Choroid plexus epithelial cell (primary cell): ENCODE measurements at regions not wholly inside any gene's neighbourhood (a gene's known extent, or its start where the extent isn't known, plus 50 kb on each side); places are given as distances from the start of the nearest gene placed in this dataset.

Experiments
- DNase-seq: peaks from one replicate; pipeline ENCODE4 v3.0.0-alpha.2; 2010; ENCODE audit warnings: low read depth
- H3K4me3 ChIP-seq: 2 replicates; pipeline ENCODE4 v1.5.1; 2011; ENCODE audit warnings: low read depth, mild to moderate bottlenecking, control low read depth, low read length, moderate library complexity
- CTCF ChIP-seq: conservative IDR thresholded peaks from 2 replicates; pipeline ENCODE4 v1.5.1; 2011; ENCODE audit warnings: low read depth, mild to moderate bottlenecking, control low read depth, inconsistent platforms, low read length, moderate library complexity

- no peak for DNase-seq
These were observed 340.1 kb upstream of the NR3C2 start for GRCh38 chr4:148782284-148782683.

GRCh38 chr4:148780426-148781005 lies 338.3 kb upstream of the NR3C2 start:
- no peak overlapping the region for H3K4me3 ChIP-seq
- DNase-seq: no peak
- no peak for TF ChIP-seq CTCF

More at GRCh38 chr4:148782284-148782683, 340.1 kb upstream of the NR3C2 start:
- no peak overlapping the region for H3K4me3 ChIP-seq
- no peak for TF ChIP-seq CTCF

GRCh38 chr4:148779771-148780170 lies 337.6 kb upstream of the NR3C2 start:
- H3K4me3 ChIP-seq: no peak overlapping the region
- DNase-seq: no peak
- no peak for TF ChIP-seq CTCF

GRCh38 chr4:148778980-148779675 lies 336.9 kb upstream of the NR3C2 start:
- H3K4me3 ChIP-seq: no peak overlapping the region
- no peak for TF ChIP-seq CTCF
- peak; percentile 31 for DNase-seq

- TF ChIP-seq CTCF: no peak
- H3K4me3 ChIP-seq: no peak overlapping the region
- peak; percentile 67 for DNase-seq
These were observed 334.7 kb upstream of the NR3C2 start for GRCh38 chr4:148776941-148777340.

GRCh38 chr4:148774134-148774533 lies 331.9 kb upstream of the NR3C2 start:
- H3K4me3 ChIP-seq: no peak overlapping the region
- DNase-seq: no peak
- TF ChIP-seq CTCF: no peak

DNA sequence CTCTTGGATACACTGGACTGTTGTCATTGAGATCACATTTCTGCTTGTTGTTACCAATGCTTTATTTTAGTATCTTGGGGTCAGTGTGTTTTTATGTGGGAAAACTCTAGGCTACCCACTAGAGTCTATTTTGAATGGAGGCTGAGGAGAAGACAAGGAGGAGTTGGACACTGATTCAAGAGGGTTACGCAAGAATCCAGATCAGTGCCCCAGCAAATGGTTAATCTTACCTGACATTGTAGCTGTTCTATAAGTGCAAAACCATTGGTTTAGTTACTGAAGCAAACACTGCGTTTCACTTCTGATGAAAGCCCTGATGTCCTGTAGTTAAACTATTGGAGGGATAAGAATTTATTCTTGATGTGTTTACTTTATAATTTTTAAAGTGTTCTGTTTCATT lies 331.1 kb upstream of the NR3C2 start:
- TF ChIP-seq CTCF: no peak
- H3K4me3 ChIP-seq: no peak overlapping the region
- no peak for DNase-seq
